Mucosa of descending colon (tissue), 3 donors: ENCODE measurements at regions not wholly inside any gene's neighbourhood (a gene's known extent, or its start where the extent isn't known, plus 50 kb on each side); places are given as distances from the start of the nearest gene placed in this dataset.

Source experiments
- ATAC-seq: fragments of 200-7000 bp; cut with Tn5 transposase; one replicate; pipeline ENCODE4 v1.9.1; 2020; ENCODE audit warnings: mild to moderate bottlenecking, moderate library complexity
- DNase-seq, 3 donors: peaks; one replicate each; pipeline ENCODE4 v3.0.0-alpha.2; 2020
- H3K36me3 ChIP-seq: fragments of 200-600 bp; one replicate; pipeline ENCODE4 v1.8.0; 2021; ENCODE audit warnings: low read depth, mild to moderate bottlenecking
- H3K4me1 ChIP-seq: fragments of 200-600 bp; one replicate; pipeline ENCODE4 v1.8.0; 2021; ENCODE audit warnings: low read depth, mild to moderate bottlenecking
- H3K4me3 ChIP-seq: fragments of 200-600 bp; one replicate; pipeline ENCODE4 v1.8.0; 2021; ENCODE audit warnings: mild to moderate bottlenecking
- H3K9me3 ChIP-seq: fragments of 200-600 bp; one replicate; pipeline ENCODE4 v1.8.0; 2021; ENCODE audit warnings: mild to moderate bottlenecking
- intact Hi-C, 2 donors: fragments of 100-400 bp; cut with DNase I in 1 of 2; cut with micrococcal nuclease in 1 of 2; formaldehyde crosslinking; loops; one replicate each; pipeline versions ENCODE4 v1.11.0 to v1.11.1; 2022; cut with DNase I, micrococcal nuclease
- TF ChIP-seq, protein P1 (sequence below): fragments of 200-600 bp; IDR thresholded peaks from one replicate; pipeline ENCODE4 v1.8.0; 2022; ENCODE audit warnings: antibody characterized with exemption, mild to moderate bottlenecking
- donor health status: DM: no; HTN: no; CAD: no; lungs with moderate emphysema.
- donor health status: DM: no; HTN: no; CAD: no.
- donor health status: DM: no; HTN: yes; CAD: no.

DNA sequence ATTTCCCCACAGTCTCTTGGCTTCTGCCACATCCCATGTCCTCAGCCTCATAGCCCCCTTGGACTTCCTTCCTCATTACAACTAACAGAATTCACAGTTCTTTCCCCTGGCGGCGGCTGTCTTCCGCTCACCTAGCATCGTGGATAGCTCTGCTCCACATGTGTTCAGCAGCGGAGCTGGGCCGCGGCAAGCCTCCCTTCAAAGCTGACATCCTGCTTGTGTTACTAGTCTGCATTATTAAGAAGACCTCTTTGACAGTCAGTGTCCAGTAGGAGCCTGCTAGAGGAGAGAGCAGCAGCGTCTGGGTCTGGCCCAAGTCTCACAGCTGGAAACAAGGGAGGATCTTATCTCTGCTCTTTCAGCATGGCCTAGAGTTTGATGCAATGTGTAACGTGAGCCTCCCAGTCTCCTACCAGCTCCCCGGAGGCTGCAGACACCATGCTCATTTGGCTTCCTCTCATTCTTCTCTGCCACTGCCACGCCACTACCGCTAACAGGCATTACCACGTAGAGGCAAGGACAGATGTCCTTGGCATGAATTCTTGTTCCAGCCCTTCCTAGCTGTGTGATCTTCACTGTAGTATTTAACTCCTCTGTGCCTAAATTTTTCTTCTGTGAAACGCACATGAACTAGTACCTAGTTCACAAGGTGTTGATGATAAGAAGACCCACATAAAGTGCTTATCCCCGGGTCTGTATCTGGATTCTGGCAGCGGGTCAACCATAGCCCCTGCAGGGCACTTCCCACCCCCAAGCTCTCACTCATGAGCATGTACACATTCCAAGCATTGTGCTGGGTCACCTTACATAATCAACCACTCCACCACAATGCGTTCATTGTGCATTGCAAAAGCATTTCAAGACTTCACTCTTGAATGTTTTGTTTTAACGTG lies 107.1 kb upstream of the BACH2 start:
- DNase-seq (no peak), ATAC-seq (no peak)
- Histone ChIP-seq H3K36me3 (no peaks in the 10 kb centered on the region), H3K9me3 (no peaks in the 10 kb centered on the region), H3K4me3 (no peak overlapping the region), H3K4me1 (no peaks in the 10 kb centered on the region)
- intact Hi-C loops, result no loop called here
- TF ChIP-seq, protein P1, sequence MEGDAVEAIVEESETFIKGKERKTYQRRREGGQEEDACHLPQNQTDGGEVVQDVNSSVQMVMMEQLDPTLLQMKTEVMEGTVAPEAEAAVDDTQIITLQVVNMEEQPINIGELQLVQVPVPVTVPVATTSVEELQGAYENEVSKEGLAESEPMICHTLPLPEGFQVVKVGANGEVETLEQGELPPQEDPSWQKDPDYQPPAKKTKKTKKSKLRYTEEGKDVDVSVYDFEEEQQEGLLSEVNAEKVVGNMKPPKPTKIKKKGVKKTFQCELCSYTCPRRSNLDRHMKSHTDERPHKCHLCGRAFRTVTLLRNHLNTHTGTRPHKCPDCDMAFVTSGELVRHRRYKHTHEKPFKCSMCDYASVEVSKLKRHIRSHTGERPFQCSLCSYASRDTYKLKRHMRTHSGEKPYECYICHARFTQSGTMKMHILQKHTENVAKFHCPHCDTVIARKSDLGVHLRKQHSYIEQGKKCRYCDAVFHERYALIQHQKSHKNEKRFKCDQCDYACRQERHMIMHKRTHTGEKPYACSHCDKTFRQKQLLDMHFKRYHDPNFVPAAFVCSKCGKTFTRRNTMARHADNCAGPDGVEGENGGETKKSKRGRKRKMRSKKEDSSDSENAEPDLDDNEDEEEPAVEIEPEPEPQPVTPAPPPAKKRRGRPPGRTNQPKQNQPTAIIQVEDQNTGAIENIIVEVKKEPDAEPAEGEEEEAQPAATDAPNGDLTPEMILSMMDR, result no peak

DNA sequence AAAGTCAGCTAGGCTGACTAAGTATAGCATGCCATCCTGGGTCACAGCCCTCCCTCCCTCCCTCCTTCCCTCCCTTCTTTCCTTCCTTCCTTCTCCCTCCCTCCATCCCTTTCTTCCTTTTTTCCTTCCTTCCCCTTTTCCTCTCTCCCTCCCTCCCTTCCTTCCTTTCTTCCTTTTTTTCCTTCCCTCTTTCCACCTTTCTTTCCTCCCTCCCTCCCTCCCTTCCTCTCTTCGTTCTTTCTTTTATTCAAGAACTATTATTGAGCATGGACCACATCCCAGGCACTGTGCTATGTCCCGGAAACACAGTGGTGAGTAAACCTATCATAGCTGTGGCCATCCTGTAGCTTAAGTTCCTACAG lies 106.2 kb upstream of the BACH2 start:
- ATAC-seq (no peak), DNase-seq (no peak)
- intact Hi-C loops, result no loop called here
- TF ChIP-seq, protein P1, result no peak
- H3K4me3 ChIP-seq, result no peak overlapping the region
- H3K9me3 ChIP-seq, result no peaks in the 10 kb centered on the region
- no peaks in the 10 kb centered on the region for H3K4me1 ChIP-seq
- no peaks in the 10 kb centered on the region for H3K36me3 ChIP-seq

DNA sequence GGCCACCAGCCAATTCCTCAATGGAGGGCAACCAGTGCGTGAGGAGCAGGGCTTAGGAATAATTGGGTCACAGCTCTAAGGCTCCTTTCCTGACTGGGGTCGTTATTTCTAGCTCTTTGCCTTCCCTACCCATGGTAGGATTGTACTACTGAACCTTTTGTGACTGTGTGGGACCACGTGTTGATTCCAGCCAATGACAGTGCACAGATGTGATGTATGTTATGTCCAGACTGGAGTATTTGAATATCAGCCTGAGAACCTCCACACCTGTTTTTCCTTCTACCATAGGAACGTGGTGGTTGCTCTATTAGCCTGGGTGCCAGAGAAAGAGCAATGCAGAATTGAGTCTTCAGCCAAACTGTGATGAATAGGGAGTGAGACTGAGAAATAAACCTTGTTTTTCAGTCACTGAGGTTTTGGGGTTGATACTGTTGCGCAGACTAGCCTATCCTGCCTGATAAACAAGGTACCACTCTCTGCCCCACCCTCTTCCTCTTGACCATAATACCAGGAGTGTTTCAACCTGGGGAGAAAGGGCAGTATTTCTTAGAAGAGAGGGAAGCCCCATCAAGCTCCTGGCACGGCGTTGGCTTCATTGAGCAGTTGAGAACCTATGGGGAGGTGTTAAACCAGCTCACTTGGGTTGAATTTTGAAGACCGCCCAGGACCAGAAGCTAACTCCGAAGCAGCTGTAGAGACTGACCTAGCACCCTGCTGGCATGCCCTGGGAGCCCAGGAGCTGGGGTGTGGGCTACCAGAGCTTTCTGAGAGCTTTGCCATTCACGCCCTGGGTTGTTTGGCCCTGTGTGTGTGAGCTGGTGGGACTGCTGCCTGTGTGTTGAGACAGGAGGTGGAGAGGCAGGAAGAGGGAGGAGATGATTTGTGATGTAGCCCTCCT lies 105.5 kb upstream of the BACH2 start:
- Histone ChIP-seq H3K36me3 (no peaks in the 10 kb centered on the region), H3K9me3 (no peaks in the 10 kb centered on the region), H3K4me1 (no peaks in the 10 kb centered on the region), H3K4me3 (no peak overlapping the region)
- intact Hi-C loops, result no loop called here
- no peak for DNase-seq
- ATAC-seq, result peak; percentile 59
- TF ChIP-seq, protein P1, result no peak

DNA sequence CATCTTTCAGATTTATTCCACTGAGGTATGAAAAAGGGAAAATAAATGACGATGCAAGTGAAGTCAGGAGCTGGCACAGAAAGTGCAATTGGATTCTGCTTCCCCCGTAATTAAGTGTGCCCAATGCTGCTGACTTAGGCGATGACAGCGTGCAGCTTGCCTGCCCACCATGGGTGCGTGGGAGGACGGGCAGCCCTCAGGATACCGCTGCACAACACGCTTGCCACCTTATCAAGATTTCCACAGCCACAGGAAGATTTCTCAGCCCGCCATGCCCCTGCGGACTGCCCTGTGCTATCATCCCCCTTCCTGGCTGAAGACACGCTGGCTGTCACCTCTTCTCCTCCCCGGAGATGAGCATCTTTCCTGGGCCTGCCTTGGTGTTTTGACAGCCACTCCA lies 103.3 kb upstream of the BACH2 start:
- H3K4me3 ChIP-seq, result no peak overlapping the region
- DNase-seq (no peak), ATAC-seq (no peak)
- H3K4me1 ChIP-seq, result no peaks in the 10 kb centered on the region
- intact Hi-C loops, result loop anchor here (10.0 kb wide), 2 partner anchors 425 to 455 kb away; no protein-coding TSS in a partner anchor
- no peaks in the 10 kb centered on the region for H3K36me3 ChIP-seq
- TF ChIP-seq, protein P1, result no peak
- no peaks in the 10 kb centered on the region for H3K9me3 ChIP-seq

DNA sequence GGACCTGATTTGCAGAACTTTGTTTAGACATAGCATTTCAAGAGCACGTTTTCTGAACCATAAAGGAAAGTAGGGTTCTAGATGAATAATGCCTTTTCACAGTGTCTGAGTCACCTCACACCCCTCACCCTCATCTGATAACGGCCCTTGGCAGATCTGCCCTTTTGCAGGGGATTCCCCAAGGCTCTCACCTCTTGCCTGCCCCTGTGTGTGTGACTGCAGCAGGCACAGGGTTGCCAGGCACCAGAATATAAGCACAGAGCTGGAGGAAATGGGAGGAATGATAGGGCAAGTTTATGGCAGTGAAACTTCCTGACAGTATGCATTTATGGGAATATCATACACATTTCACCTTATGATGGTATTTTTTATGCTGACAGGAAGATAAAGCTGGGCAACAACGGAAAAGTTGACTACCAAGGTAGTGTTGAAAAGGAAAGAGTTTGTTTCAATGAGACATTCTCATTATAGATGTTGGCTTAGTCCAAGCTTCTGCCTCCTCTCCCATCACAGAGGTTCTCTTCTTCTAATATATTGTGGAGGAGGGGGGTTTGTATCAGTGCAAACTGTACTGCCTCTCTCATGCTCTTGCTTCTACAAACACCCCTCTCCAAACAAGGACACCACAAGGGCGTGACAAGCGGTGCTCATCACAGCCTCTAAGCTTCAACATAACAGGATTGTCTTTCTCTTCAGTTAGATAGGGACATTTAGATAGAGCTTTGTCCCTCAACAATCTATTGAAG lies 101.5 kb upstream of the BACH2 start:
- Histone ChIP-seq H3K36me3 (no peaks in the 10 kb centered on the region), H3K9me3 (no peaks in the 10 kb centered on the region), H3K4me1 (no peaks in the 10 kb centered on the region), H3K4me3 (no peak overlapping the region)
- ATAC-seq, result peak; percentile 70
- intact Hi-C loops, result loop anchor here (10.0 kb wide), 2 partner anchors 423 to 453 kb away; no protein-coding TSS in a partner anchor
- TF ChIP-seq, protein P1, result no peak
- DNase-seq, result no peak
